GM23338 (cell line): ENCODE measurements at regions not wholly inside any gene's neighbourhood (a gene's known extent, or its start where the extent isn't known, plus 50 kb on each side); places are given as distances from the start of the nearest gene placed in this dataset.

ENCODE experiments used
- ATAC-seq: fragments of 200-7000 bp; cut with Tn5 transposase; 3 replicates; pipeline ENCODE4 v1.9.1; 2020
- DNase-seq: peaks from one replicate; pipeline ENCODE4 v3.0.0-alpha.2; 2015; ENCODE audit warnings: low spot score
- H2AFZ ChIP-seq: fragments of 200-600 bp; sonication (generic); 2 replicates; pipeline ENCODE4 v1.8.0; 2016; ENCODE audit warnings: antibody characterized with exemption, mild to moderate bottlenecking, moderate library complexity
- H3F3A ChIP-seq: fragments of 200-600 bp; sonication (generic); replicated peaks from 2 replicates; pipeline ENCODE4 v1.8.0; 2017; ENCODE audit warnings: antibody characterized with exemption, mixed run types, low read depth
- H3K27ac ChIP-seq: fragments of 200-600 bp; sonication (generic); 2 replicates; pipeline ENCODE4 v1.6.1; 2016; ENCODE audit warnings: low read depth
- H3K27me3 ChIP-seq: fragments of 200-600 bp; sonication (generic); 2 replicates; pipeline ENCODE4 v1.8.0; 2016; ENCODE audit warnings: mild to moderate bottlenecking, mixed run types, moderate library complexity; ENCODE audit not compliant: insufficient read depth
- H3K36me3 ChIP-seq: fragments of 200-600 bp; sonication (generic); 2 replicates; pipeline ENCODE4 v1.8.0; 2016; ENCODE audit warnings: mild to moderate bottlenecking; ENCODE audit not compliant: insufficient read depth
- H3K4me1 ChIP-seq: fragments of 200-600 bp; sonication (generic); 2 replicates; pipeline ENCODE4 v1.8.0; 2016; ENCODE audit warnings: mild to moderate bottlenecking, moderate library complexity; ENCODE audit not compliant: insufficient read depth
- H3K4me2 ChIP-seq: fragments of 200-600 bp; sonication (generic); 2 replicates; pipeline ENCODE4 v1.7.1; 2017; ENCODE audit warnings: mixed run types
- H3K4me3 ChIP-seq: fragments of 200-600 bp; sonication (generic); 2 replicates; pipeline ENCODE4 v1.6.1; 2016; ENCODE audit warnings: mixed run types
- H3K79me2 ChIP-seq: fragments of 200-600 bp; sonication (generic); replicated peaks from 2 replicates; pipeline ENCODE4 v1.8.0; 2017; ENCODE audit warnings: mild to moderate bottlenecking; ENCODE audit not compliant: insufficient read depth
- H3K9me2 ChIP-seq: fragments of 200-600 bp; sonication (generic); 2 replicates; pipeline ENCODE4 v1.8.0; 2017; ENCODE audit not compliant: insufficient read depth
- H4K20me1 ChIP-seq: fragments of 200-600 bp; sonication (generic); replicated peaks from 2 replicates; pipeline ENCODE4 v1.8.0; 2017; ENCODE audit warnings: mild to moderate bottlenecking; ENCODE audit not compliant: insufficient read depth
- H3K27ac Mint-ChIP-seq: 2 replicates; pipeline ENCODE4 v1.8.0; 2020; ENCODE audit warnings: inconsistent platforms, mild to moderate bottlenecking, moderate library complexity, mixed read lengths
- H3K27me3 Mint-ChIP-seq: 3 replicates; pipeline ENCODE4 v1.8.0; 2022; ENCODE audit warnings: low read depth, mild to moderate bottlenecking, moderate library complexity, mixed read lengths, inconsistent platforms; ENCODE audit not compliant: insufficient read depth, poor library complexity
- H3K36me3 Mint-ChIP-seq: 3 replicates; pipeline ENCODE4 v1.8.0; 2021; ENCODE audit warnings: low read depth, mild to moderate bottlenecking, inconsistent platforms, moderate library complexity, mixed read lengths
- H3K4me1 Mint-ChIP-seq: 3 replicates; pipeline ENCODE4 v1.8.0; 2020; ENCODE audit warnings: mild to moderate bottlenecking, inconsistent platforms, mixed read lengths
- H3K4me3 Mint-ChIP-seq: 3 replicates; pipeline ENCODE4 v1.8.0; 2021; ENCODE audit warnings: moderate library complexity, mild to moderate bottlenecking, inconsistent platforms, mixed read lengths
- H3K9me3 Mint-ChIP-seq: 3 replicates; pipeline ENCODE4 v1.8.0; 2020; ENCODE audit warnings: moderate library complexity, mild to moderate bottlenecking, inconsistent platforms, mixed read lengths
- CREB1 ChIP-seq: fragments of 250-450 bp; sonication (Bioruptor Pico); IDR thresholded peaks from 2 replicates; pipeline ENCODE4 v1.5.0; 2020; ENCODE audit warnings: low read depth, mild to moderate bottlenecking, moderate library complexity
- CTCF ChIP-seq, 2 experiments: fragments of 200-600 bp in 1 of 2; sonication (generic) in 1 of 2; conservative IDR thresholded peaks; 2 replicates each; pipeline versions ENCODE4 v1.5.1 to v1.6.1; 2016 to 2017; ENCODE audit warnings: antibody characterized with exemption in 2 of 2, low read depth in 2 of 2, mild to moderate bottlenecking in 2 of 2, moderate library complexity in 1 of 2
- EZH2phosphoT487 ChIP-seq: fragments of 200-600 bp; sonication (generic); IDR thresholded peaks from one replicate; pipeline ENCODE4 v1.8.1; 2018; ENCODE audit warnings: antibody characterized with exemption; ENCODE audit not compliant: unreplicated experiment
- JUNB ChIP-seq: IDR thresholded peaks from one replicate; pipeline ENCODE4 v1.6.1; 2016; ENCODE audit warnings: antibody characterized with exemption; ENCODE audit not compliant: unreplicated experiment
- NANOG ChIP-seq: IDR thresholded peaks from 2 replicates; pipeline ENCODE4 v1.6.1; 2016; ENCODE audit warnings: antibody characterized with exemption, borderline replicate concordance
- POLR2AphosphoS5 ChIP-seq: IDR thresholded peaks from 2 replicates; pipeline ENCODE4 v1.6.1; 2016; ENCODE audit warnings: antibody characterized with exemption, low read depth
- ZNF114 ChIP-seq: fragments of 250-450 bp; sonication (Bioruptor Pico); IDR thresholded peaks from 2 replicates; pipeline ENCODE4 v1.5.0; 2020; ENCODE audit warnings: mild to moderate bottlenecking, moderate library complexity
- TF ChIP-seq, protein P1 (sequence below): IDR thresholded peaks from 2 replicates; pipeline ENCODE4 v1.6.1; 2016; ENCODE audit warnings: antibody characterized with exemption
- TF ChIP-seq, protein P2 (sequence below): IDR thresholded peaks from one replicate; pipeline ENCODE4 v1.6.1; 2018; ENCODE audit warnings: antibody characterized with exemption; ENCODE audit not compliant: unreplicated experiment
- TF ChIP-seq, protein P3 (sequence below): fragments of 250-450 bp; sonication (Bioruptor Pico); IDR thresholded peaks from 2 replicates; pipeline ENCODE4 v1.5.0; 2020; ENCODE audit warnings: mild to moderate bottlenecking, moderate library complexity

DNA sequence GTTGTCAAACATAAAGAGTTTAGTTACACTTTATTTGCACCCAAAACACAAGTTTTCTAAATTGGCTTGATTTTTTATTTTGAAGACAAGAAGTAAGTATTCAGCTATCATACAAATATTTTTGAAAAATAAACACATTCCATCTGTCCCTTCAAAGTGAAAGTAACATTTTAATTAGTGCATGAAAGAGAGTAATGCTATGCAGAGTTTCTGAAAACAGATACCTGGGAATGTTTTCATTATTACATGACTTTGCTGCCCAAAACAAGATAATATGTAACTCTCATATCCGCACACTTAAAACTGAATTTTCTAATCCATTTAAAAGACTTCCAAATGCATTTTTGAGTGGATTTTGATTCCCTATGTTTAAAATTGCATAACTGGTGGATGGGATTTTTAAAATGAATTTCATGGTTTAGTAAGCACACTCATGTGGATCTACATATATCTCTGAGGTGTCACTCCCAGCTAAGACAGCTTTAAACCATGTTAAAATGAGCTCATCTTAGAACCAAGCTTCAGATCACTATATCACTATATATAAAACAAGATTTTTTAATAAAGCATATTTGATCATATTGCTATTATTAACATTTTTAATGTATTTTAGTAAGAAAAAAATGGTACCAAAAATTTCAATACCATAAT, 127.5 kb downstream of the ATPSCKMT start (continued):
- TF ChIP-seq CTCF (conservative IDR thresholded peaks at IDR 0.05; ENCODE audit: low read depth in 2 of 2) (no peak), CREB1 (CRISPR knock-in tag) (no peak), EZH2phosphoT487 (no peak)
- TF ChIP-seq, protein P1, sequence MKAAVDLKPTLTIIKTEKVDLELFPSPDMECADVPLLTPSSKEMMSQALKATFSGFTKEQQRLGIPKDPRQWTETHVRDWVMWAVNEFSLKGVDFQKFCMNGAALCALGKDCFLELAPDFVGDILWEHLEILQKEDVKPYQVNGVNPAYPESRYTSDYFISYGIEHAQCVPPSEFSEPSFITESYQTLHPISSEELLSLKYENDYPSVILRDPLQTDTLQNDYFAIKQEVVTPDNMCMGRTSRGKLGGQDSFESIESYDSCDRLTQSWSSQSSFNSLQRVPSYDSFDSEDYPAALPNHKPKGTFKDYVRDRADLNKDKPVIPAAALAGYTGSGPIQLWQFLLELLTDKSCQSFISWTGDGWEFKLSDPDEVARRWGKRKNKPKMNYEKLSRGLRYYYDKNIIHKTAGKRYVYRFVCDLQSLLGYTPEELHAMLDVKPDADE: no peak

DNA sequence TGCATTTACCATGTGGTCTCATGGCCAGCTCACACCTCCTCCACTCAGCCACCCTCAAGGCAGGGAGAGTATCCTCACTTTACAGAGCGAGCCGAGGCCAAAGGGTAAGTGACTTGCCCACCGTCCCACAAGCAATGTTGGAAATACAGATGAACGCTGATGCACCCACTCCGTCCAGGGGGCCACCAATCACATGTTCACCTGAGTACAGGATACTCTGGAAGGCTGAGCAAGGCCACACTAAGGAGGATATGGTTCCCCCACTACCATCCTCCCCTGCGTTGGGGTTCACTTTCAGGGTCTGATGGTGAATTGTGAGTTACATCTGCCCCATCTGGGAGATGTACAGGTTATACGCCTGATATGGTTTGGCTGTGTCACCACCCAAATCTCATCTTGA, 128.8 kb downstream of the ATPSCKMT start:
- H2AFZ ChIP-seq: no peak overlapping the region
- H3K27me3 Mint-ChIP-seq: peaks cover 10% of the 10 kb centered on the region
- H3F3A ChIP-seq: no peaks in the 10 kb centered on the region
- no peak overlapping the region for H3K4me3 Mint-ChIP-seq
- H3K4me2 ChIP-seq: no peak overlapping the region
- DNase-seq (no peak), ATAC-seq (no peak)
- no peak overlapping the region for H3K4me3 ChIP-seq
- H3K9me2 ChIP-seq: peaks cover 3% of the 10 kb centered on the region; the same call in 1 of the 2 replicates
- H3K36me3 Mint-ChIP-seq: no peaks in the 10 kb centered on the region; the same call in 2 of the 3 replicates
- H3K36me3 ChIP-seq: no peaks in the 10 kb centered on the region
- peaks cover under 1% of the 10 kb centered on the region; the same call in 2 of the 3 replicates for H3K9me3 Mint-ChIP-seq
- H3K79me2 ChIP-seq: no peaks in the 10 kb centered on the region
- H3K4me1 Mint-ChIP-seq: peaks cover 3% of the 10 kb centered on the region; the same call in 1 of the 3 replicates
- H3K27me3 ChIP-seq: no peaks in the 10 kb centered on the region
- no peak overlapping the region for H3K27ac Mint-ChIP-seq
- no peaks in the 10 kb centered on the region for H4K20me1 ChIP-seq
- H3K27ac ChIP-seq: no peak overlapping the region
- no peaks in the 10 kb centered on the region for H3K4me1 ChIP-seq
- TF ChIP-seq, protein P1: no peak
- TF ChIP-seq, protein P2, sequence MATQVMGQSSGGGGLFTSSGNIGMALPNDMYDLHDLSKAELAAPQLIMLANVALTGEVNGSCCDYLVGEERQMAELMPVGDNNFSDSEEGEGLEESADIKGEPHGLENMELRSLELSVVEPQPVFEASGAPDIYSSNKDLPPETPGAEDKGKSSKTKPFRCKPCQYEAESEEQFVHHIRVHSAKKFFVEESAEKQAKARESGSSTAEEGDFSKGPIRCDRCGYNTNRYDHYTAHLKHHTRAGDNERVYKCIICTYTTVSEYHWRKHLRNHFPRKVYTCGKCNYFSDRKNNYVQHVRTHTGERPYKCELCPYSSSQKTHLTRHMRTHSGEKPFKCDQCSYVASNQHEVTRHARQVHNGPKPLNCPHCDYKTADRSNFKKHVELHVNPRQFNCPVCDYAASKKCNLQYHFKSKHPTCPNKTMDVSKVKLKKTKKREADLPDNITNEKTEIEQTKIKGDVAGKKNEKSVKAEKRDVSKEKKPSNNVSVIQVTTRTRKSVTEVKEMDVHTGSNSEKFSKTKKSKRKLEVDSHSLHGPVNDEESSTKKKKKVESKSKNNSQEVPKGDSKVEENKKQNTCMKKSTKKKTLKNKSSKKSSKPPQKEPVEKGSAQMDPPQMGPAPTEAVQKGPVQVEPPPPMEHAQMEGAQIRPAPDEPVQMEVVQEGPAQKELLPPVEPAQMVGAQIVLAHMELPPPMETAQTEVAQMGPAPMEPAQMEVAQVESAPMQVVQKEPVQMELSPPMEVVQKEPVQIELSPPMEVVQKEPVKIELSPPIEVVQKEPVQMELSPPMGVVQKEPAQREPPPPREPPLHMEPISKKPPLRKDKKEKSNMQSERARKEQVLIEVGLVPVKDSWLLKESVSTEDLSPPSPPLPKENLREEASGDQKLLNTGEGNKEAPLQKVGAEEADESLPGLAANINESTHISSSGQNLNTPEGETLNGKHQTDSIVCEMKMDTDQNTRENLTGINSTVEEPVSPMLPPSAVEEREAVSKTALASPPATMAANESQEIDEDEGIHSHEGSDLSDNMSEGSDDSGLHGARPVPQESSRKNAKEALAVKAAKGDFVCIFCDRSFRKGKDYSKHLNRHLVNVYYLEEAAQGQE: no peak
- TF ChIP-seq NANOG (no peak), POLR2AphosphoS5 (no peak), ZNF114 (CRISPR knock-in tag) (no peak), EZH2phosphoT487 (no peak), JUNB (no peak)
- TF ChIP-seq, protein P3, sequence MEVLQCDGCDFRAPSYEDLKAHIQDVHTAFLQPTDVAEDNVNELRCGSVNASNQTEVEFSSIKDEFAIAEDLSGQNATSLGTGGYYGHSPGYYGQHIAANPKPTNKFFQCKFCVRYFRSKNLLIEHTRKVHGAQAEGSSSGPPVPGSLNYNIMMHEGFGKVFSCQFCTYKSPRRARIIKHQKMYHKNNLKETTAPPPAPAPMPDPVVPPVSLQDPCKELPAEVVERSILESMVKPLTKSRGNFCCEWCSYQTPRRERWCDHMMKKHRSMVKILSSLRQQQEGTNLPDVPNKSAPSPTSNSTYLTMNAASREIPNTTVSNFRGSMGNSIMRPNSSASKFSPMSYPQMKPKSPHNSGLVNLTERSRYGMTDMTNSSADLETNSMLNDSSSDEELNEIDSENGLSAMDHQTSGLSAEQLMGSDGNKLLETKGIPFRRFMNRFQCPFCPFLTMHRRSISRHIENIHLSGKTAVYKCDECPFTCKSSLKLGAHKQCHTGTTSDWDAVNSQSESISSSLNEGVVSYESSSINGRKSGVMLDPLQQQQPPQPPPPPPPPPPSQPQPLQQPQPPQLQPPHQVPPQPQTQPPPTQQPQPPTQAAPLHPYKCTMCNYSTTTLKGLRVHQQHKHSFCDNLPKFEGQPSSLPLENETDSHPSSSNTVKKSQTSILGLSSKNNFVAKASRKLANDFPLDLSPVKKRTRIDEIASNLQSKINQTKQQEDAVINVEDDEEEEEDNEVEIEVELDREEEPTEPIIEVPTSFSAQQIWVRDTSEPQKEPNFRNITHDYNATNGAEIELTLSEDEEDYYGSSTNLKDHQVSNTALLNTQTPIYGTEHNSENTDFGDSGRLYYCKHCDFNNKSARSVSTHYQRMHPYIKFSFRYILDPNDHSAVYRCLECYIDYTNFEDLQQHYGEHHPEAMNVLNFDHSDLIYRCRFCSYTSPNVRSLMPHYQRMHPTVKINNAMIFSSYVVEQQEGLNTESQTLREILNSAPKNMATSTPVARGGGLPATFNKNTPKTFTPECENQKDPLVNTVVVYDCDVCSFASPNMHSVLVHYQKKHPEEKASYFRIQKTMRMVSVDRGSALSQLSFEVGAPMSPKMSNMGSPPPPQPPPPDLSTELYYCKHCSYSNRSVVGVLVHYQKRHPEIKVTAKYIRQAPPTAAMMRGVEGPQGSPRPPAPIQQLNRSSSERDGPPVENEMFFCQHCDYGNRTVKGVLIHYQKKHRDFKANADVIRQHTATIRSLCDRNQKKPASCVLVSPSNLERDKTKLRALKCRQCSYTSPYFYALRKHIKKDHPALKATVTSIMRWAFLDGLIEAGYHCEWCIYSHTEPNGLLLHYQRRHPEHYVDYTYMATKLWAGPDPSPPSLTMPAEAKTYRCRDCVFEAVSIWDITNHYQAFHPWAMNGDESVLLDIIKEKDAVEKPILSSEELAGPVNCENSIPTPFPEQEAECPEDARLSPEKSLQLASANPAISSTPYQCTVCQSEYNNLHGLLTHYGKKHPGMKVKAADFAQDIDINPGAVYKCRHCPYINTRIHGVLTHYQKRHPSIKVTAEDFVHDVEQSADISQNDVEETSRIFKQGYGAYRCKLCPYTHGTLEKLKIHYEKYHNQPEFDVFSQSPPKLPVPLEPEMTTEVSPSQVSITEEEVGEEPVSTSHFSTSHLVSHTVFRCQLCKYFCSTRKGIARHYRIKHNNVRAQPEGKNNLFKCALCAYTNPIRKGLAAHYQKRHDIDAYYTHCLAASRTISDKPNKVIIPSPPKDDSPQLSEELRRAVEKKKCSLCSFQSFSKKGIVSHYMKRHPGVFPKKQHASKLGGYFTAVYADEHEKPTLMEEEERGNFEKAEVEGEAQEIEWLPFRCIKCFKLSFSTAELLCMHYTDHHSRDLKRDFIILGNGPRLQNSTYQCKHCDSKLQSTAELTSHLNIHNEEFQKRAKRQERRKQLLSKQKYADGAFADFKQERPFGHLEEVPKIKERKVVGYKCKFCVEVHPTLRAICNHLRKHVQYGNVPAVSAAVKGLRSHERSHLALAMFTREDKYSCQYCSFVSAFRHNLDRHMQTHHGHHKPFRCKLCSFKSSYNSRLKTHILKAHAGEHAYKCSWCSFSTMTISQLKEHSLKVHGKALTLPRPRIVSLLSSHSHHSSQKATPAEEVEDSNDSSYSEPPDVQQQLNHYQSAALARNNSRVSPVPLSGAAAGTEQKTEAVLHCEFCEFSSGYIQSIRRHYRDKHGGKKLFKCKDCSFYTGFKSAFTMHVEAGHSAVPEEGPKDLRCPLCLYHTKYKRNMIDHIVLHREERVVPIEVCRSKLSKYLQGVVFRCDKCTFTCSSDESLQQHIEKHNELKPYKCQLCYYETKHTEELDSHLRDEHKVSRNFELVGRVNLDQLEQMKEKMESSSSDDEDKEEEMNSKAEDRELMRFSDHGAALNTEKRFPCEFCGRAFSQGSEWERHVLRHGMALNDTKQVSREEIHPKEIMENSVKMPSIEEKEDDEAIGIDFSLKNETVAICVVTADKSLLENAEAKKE (CRISPR knock-in tag): no peak
